ENCODE measurements at regions not wholly inside any gene's neighbourhood (a gene's known extent, or its start where the extent isn't known, plus 50 kb on each side); places are given as distances from the start of the nearest gene placed in this dataset.

DNA sequence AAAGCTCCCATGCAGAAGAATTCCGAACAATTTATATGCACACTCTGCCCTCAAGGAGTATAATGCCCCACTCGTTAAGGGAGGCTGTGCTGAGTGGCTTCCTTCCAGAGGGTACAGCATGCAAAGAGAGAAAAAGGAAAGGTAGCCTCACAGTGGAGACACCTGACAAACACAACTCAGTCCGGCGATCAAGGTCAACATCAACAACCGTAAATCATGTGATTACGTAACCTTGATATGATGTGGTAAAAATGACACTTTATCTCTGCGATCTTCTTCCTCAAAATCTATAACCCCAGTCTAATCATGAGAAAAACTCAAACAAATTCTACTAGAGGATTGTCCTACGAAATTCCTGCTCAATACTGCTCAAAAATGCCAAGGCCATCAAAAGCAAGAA lies 400.5 kb upstream of the CCDC196 start:
- TF ChIP-seq, protein P1, sequence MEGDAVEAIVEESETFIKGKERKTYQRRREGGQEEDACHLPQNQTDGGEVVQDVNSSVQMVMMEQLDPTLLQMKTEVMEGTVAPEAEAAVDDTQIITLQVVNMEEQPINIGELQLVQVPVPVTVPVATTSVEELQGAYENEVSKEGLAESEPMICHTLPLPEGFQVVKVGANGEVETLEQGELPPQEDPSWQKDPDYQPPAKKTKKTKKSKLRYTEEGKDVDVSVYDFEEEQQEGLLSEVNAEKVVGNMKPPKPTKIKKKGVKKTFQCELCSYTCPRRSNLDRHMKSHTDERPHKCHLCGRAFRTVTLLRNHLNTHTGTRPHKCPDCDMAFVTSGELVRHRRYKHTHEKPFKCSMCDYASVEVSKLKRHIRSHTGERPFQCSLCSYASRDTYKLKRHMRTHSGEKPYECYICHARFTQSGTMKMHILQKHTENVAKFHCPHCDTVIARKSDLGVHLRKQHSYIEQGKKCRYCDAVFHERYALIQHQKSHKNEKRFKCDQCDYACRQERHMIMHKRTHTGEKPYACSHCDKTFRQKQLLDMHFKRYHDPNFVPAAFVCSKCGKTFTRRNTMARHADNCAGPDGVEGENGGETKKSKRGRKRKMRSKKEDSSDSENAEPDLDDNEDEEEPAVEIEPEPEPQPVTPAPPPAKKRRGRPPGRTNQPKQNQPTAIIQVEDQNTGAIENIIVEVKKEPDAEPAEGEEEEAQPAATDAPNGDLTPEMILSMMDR (IDR thresholded peaks at IDR 0.05; ENCODE audit: unreplicated experiment), result no peak
- no peak for DNase-seq (ENCODE audit: low spot score in 2 of 2, unreplicated experiment in 2 of 2)
- H3K9me3 Mint-ChIP-seq, result no peaks in the 10 kb centered on the region

DNA sequence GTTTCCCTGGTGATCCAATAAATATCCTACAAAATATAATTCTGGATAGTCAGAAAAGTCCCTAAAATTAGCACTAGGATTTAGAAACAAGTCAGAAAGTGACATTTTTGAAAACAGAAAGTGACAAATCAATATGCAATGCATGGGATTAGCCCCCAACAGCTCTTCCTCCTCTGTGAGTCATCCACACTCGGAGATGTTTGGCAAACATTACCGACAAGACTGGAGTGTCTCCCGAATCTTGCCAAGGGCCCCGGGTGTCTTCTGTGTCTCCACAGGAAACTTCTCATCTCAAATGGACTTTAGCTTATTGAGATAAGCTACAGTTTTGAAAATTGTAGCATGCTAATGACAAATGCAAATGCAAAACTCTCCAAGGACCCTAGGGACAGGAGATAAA lies 398.9 kb upstream of the CCDC196 start:
- H3K27me3 Mint-ChIP-seq (ENCODE audit: low read depth), result peaks cover 4% of the 10 kb centered on the region
- TF ChIP-seq, protein P1 (IDR thresholded peaks at IDR 0.05; ENCODE audit: unreplicated experiment), result no peak
- peaks cover 3% of the 10 kb centered on the region for H3K9me3 Mint-ChIP-seq
- no peaks in the 10 kb centered on the region for H3K4me1 Mint-ChIP-seq
- no peak overlapping the region for H3K27ac Mint-ChIP-seq
- H3K4me3 Mint-ChIP-seq, result no peak overlapping the region
- no peaks in the 10 kb centered on the region for H3K36me3 Mint-ChIP-seq
- no peak for DNase-seq (ENCODE audit: low spot score in 2 of 2, unreplicated experiment in 2 of 2)

More for the DNA sequence above, 400.5 kb upstream of the CCDC196 start:
- Mint-ChIP-seq H3K4me3 (no peak overlapping the region), H3K36me3 (no peaks in the 10 kb centered on the region), H3K27ac (no peak overlapping the region), H3K4me1 (peaks cover 2% of the 10 kb centered on the region), H3K27me3 (ENCODE audit: low read depth) (no peaks in the 10 kb centered on the region)

DNA sequence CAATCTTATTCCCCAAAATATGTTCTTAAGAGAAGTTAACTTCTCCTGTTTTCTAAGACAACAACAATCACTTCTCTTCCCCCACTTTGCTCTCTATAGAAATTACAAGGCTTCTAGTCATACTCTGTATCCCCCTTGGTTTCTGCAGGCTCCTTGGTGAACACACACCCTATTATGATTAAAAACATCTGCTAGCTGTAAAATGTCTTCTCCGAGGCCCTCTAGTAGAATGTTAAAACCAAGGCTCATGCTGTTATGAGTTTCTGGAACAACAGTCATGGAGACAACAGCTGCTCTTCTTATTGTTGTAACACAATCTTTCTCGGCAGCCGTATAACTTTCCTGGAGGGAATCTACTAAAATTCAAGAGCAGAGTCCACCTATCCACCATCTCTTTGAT lies 397.5 kb upstream of the CCDC196 start:
- no peak for DNase-seq (ENCODE audit: low spot score in 2 of 2, unreplicated experiment in 2 of 2)
- Mint-ChIP-seq H3K4me3 (no peak overlapping the region), H3K36me3 (no peaks in the 10 kb centered on the region), H3K9me3 (peaks cover 4% of the 10 kb centered on the region), H3K27ac (no peak overlapping the region), H3K27me3 (ENCODE audit: low read depth) (peaks cover 5% of the 10 kb centered on the region), H3K4me1 (no peaks in the 10 kb centered on the region)
- TF ChIP-seq, protein P1 (IDR thresholded peaks at IDR 0.05; ENCODE audit: unreplicated experiment), result no peak

DNA sequence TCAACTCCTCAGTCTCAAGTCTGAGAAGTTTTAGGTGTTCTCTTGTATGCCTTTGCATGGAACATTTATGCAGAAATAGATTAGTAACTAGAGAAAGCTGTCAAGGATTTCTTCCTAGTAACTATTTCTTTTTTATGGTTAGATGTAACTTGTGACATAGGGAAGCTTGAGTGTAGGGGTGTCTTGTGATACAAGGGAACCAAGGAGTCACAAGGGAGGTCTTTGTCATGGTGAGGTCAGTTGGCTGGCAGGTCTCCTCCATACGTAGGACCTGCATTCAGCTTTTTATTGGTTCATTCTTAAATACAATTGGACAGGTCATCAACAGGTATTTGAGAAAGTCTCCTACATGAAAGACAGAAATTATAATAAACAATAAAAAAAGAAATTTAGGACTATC lies 394.0 kb upstream of the CCDC196 start:
- TF ChIP-seq, protein P1 (IDR thresholded peaks at IDR 0.05; ENCODE audit: unreplicated experiment), result no peak
- H3K4me1 Mint-ChIP-seq, result no peaks in the 10 kb centered on the region
- H3K36me3 Mint-ChIP-seq, result no peaks in the 10 kb centered on the region
- no peak overlapping the region for H3K27ac Mint-ChIP-seq
- peaks cover 12% of the 10 kb centered on the region for H3K27me3 Mint-ChIP-seq (ENCODE audit: low read depth)
- DNase-seq (ENCODE audit: low spot score in 2 of 2, unreplicated experiment in 2 of 2), result no peak
- peaks cover 4% of the 10 kb centered on the region for H3K9me3 Mint-ChIP-seq
- H3K4me3 Mint-ChIP-seq, result no peak overlapping the region

DNA sequence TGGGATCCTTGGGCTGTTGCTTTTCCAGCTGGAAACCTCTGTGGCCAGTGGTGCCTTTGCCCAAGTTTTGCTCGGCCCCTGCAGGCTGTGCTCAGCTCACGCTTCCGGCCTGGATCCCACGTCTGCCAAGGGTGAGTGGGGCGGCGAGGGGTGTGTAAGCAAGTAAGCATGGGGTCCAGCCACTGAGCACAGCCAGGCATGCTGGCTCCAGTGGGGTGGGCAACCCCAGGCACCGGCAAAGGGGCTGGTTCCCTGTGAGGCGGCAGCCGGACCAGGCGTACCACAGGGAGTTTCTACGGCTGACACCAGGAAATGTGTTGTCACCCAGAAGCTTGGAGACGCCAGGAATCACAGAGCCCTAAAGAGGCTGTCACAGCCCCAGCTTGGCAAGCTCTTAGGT lies 393.4 kb upstream of the CCDC196 start:
- no peak overlapping the region for H3K27ac Mint-ChIP-seq
- no peaks in the 10 kb centered on the region for H3K4me1 Mint-ChIP-seq
- no peaks in the 10 kb centered on the region for H3K36me3 Mint-ChIP-seq
- TF ChIP-seq, protein P1 (IDR thresholded peaks at IDR 0.05; ENCODE audit: unreplicated experiment), result no peak
- no peak overlapping the region for H3K4me3 Mint-ChIP-seq
- H3K9me3 Mint-ChIP-seq, result peaks cover 4% of the 10 kb centered on the region
- H3K27me3 Mint-ChIP-seq (ENCODE audit: low read depth), result peaks cover 12% of the 10 kb centered on the region
- DNase-seq (ENCODE audit: low spot score in 2 of 2, unreplicated experiment in 2 of 2), result no peak
